ENCODE measurements at regions not wholly inside any gene's neighbourhood (a gene's known extent, or its start where the extent isn't known, plus 50 kb on each side); places are given as distances from the start of the nearest gene placed in this dataset.

DNA sequence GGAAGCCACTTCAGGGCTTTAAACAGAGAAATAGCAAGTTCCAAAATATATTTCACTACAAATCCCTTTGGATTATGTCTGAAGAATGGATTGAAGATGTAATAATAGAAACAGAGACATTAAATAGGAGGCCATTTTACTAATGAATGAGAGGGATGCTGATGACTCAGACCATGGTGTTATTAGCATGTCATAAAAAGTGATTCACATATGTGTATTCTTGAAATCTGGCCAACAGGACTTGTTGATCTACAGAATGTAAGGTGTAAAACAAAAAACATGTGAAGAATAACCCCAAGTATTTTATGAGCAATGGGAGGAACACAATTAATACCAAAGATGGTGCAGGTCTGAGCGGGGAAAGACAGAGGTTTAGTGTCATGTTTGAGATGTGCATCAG lies 873.7 kb downstream of the SLITRK5 start:
- TF ChIP-seq, protein P1, sequence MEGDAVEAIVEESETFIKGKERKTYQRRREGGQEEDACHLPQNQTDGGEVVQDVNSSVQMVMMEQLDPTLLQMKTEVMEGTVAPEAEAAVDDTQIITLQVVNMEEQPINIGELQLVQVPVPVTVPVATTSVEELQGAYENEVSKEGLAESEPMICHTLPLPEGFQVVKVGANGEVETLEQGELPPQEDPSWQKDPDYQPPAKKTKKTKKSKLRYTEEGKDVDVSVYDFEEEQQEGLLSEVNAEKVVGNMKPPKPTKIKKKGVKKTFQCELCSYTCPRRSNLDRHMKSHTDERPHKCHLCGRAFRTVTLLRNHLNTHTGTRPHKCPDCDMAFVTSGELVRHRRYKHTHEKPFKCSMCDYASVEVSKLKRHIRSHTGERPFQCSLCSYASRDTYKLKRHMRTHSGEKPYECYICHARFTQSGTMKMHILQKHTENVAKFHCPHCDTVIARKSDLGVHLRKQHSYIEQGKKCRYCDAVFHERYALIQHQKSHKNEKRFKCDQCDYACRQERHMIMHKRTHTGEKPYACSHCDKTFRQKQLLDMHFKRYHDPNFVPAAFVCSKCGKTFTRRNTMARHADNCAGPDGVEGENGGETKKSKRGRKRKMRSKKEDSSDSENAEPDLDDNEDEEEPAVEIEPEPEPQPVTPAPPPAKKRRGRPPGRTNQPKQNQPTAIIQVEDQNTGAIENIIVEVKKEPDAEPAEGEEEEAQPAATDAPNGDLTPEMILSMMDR (IDR thresholded peaks at IDR 0.05; ENCODE audit: extremely low read depth, missing control alignments), result no peak
- no peak for DNase-seq (ENCODE audit: low spot score)

DNA sequence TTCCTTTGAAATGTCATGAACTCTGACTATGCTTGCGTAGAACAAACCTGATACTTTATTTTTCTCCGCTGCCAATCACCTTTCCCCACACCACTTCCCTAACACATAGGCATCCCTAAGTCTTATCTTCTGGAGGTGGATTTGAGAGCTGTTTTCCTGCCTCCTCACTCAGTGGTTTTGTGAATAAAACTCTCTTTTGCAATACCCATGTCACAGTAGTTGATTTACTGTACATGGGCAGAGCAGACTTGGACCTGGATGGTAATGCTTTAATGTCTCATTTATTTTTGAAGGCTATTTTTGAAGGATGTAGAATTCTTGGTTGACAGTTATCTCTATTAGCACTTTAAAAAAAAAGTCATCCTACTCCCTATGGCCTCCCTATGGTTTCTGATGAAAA lies 881.8 kb downstream of the SLITRK5 start:
- TF ChIP-seq, protein P1 (IDR thresholded peaks at IDR 0.05; ENCODE audit: extremely low read depth, missing control alignments), result no peak
- DNase-seq (ENCODE audit: low spot score), result no peak

DNA sequence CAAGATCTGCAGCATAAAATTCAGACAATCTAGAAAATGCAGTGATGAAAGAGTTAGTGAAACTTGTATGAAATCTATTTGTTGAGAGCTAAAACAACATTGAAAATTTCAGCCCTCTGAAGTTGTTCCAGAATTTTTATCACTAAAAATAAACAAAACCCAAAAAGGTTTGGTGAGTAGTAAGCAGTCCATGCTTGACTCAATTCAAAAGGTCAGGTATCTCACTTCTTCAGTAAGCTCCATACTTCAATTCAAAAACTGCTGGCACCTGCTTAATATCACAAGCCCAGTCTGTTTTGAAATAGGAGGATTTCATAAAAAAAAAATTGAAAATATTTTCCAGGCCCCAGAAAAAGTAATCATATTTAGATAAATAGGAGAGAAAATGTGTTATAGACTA lies 894.4 kb downstream of the SLITRK5 start:
- DNase-seq (ENCODE audit: low spot score), result no peak
- TF ChIP-seq, protein P1 (IDR thresholded peaks at IDR 0.05; ENCODE audit: extremely low read depth, missing control alignments), result no peak

DNA sequence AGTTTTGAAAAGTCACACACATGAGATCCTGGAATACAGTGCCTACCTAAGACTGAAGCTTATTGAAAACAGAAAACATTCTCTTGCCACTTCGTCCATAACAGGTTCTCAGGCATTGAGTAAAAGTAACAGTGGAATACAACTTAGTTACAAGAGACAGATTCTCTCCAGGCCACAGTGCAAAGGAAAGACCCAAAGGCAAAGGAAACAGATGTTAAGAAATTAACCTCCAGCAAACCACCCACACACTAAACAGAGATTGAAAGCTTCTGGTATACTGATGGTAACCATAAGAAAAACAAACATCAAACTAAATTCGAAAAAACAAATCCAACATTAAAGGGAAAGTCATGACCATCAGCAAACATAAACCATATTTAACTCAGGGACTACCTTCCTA lies 914.7 kb downstream of the SLITRK5 start:
- DNase-seq (ENCODE audit: low spot score), result no peak
- TF ChIP-seq, protein P1 (IDR thresholded peaks at IDR 0.05; ENCODE audit: extremely low read depth, missing control alignments), result no peak

DNA sequence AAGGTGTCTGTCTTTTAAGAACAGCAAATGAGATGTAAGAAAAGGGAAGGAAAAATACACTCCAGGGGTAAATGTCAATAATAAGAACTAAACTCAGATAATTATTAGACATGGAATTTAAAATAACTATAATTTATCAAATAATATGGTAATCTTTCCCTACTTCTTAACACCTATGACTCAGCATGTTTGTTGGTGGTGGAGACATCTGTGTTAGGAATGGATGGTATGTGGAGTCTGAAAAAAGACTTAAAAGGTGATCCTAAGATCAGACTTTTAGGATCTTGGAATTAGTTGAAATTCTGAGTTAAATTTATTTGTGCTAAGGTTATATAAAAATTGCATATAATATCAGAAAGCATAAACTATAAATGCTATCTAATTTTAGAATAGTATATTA lies 915.1 kb downstream of the SLITRK5 start:
- DNase-seq (ENCODE audit: low spot score), result no peak
- TF ChIP-seq, protein P1 (IDR thresholded peaks at IDR 0.05; ENCODE audit: extremely low read depth, missing control alignments), result no peak

DNA sequence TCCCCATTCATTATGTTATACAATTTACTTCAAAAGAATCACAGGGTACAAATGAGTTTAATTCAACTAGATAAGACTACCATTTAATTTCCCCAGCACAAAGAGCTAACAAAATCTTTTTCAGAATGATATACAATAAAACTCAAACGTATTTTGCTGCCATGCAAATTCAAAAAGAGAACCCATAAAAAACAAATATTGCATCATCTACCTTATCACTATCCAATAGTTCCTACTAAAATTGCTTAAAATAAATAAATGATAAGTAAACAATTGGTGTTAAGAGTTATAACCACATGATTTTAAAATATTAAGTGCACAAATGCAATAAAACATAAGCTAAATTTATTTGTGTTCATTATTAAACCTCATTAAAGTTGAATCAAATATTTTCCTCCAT lies 919.4 kb downstream of the SLITRK5 start:
- TF ChIP-seq, protein P1 (IDR thresholded peaks at IDR 0.05; ENCODE audit: extremely low read depth, missing control alignments), result no peak
- no peak for DNase-seq (ENCODE audit: low spot score)

DNA sequence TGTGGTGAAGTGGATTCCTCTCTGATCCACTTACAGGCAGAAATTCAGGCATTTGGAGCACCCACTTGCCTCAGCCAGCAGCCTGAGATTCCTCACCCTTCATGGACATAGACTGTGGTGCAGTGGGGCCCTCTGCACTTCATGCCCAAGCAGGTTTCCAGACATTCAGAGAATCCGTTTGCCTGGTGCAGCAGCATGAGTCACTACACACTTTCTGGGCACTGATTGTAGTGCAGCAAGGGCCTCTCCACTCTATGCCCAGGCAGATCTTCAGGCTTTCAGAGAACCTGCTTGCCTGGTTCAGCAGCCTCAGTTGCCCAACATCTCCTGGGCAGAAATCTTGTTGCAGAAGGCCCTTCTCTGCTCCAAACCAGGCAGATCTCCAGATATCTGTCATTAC lies 920.9 kb downstream of the SLITRK5 start:
- no peak for DNase-seq (ENCODE audit: low spot score)
- TF ChIP-seq, protein P1 (IDR thresholded peaks at IDR 0.05; ENCODE audit: extremely low read depth, missing control alignments), result no peak
